Colonic mucosa (tissue), 4 donors: ENCODE measurements at regions not wholly inside any gene's neighbourhood (a gene's known extent, or its start where the extent isn't known, plus 50 kb on each side); places are given as distances from the start of the nearest gene placed in this dataset.

ENCODE experiments used
- DNase-seq: peaks from one replicate; pipeline ENCODE4 v3.0.0-alpha.2; 2020
- H3K27ac ChIP-seq: fragments of 200-600 bp; one replicate; pipeline ENCODE4 v1.8.0; 2021
- H3K27me3 ChIP-seq: fragments of 200-600 bp; one replicate; pipeline ENCODE4 v1.8.0; 2021
- H3K36me3 ChIP-seq: fragments of 200-600 bp; one replicate; pipeline ENCODE4 v1.8.0; 2021
- H3K4me1 ChIP-seq: fragments of 200-600 bp; one replicate; pipeline ENCODE4 v1.8.0; 2021; ENCODE audit warnings: mild to moderate bottlenecking
- H3K4me3 ChIP-seq: fragments of 200-600 bp; one replicate; pipeline ENCODE4 v1.8.0; 2021
- H3K9ac ChIP-seq, 2 donors: one replicate each; pipeline ENCODE4 v1.7.0; 2013; ENCODE audit warnings: control low read depth in 2 of 2, low read depth in 2 of 2, low read length in 2 of 2
- H3K9me3 ChIP-seq: fragments of 200-600 bp; one replicate; pipeline ENCODE4 v1.8.0; 2021
- intact Hi-C: fragments of 100-400 bp; cut with DNase I; formaldehyde crosslinking; loops from one replicate; pipeline ENCODE4 v1.14.1; 2022
- TF ChIP-seq, protein P1 (sequence below): fragments of 200-600 bp; IDR thresholded peaks from one replicate; pipeline ENCODE4 v1.8.0; 2022; ENCODE audit warnings: antibody characterized with exemption, mild to moderate bottlenecking
- donor health status: healthy.
- donor health status: DM: no; HTN: no; CAD: no.
- donor health status: DM: no; HTN: no; CAD: no.

DNA sequence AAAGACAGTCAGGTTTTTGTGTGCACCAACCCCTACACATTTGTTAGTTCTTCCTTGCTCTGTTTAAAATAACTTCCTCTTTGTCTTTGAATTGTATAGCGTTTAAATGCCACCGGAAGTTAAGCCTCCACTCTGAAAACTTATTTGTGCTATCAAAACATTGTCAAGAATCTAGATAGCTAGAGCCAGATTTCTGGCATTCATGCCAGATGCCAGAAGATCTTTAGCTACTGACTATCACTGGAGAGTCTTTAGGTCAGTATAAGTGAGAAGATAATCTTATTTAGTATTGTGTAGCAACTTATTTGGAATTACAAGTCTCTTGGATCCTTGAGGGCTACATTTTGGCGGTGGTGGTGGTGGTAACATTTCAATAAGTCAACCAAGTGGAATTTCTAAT lies 63.4 kb upstream of the ADAM23 start:
- H3K27ac ChIP-seq, result no peak overlapping the region
- DNase-seq, result no peak

DNA sequence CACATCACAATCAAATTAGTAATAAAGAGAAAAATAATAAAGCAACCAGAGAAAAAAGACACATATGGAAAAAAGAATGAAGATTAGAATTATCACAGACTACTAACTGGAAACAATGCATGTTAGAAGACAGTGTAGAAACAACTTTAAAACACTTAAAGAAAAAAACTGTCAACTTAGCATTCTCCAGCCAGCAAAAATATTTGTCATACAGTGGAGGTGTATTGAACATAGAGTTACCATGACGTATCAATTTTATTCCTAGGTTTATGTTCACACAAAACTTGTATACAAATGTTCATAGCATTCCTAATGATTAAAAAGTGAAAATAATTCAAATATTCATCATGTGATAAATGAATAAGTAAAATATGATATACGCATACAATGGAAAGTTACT lies 61.5 kb upstream of the ADAM23 start:
- H3K4me1 ChIP-seq, result no peaks in the 10 kb centered on the region

More for the DNA sequence above, 63.4 kb upstream of the ADAM23 start:
- intact Hi-C loops, result no loop called here
- Histone ChIP-seq H3K4me3 (no peak overlapping the region), H3K27me3 (no peaks in the 10 kb centered on the region), H3K4me1 (no peaks in the 10 kb centered on the region), H3K9me3 (no peaks in the 10 kb centered on the region), H3K9ac (no peak overlapping the region), H3K36me3 (no peaks in the 10 kb centered on the region)
- TF ChIP-seq, protein P1, sequence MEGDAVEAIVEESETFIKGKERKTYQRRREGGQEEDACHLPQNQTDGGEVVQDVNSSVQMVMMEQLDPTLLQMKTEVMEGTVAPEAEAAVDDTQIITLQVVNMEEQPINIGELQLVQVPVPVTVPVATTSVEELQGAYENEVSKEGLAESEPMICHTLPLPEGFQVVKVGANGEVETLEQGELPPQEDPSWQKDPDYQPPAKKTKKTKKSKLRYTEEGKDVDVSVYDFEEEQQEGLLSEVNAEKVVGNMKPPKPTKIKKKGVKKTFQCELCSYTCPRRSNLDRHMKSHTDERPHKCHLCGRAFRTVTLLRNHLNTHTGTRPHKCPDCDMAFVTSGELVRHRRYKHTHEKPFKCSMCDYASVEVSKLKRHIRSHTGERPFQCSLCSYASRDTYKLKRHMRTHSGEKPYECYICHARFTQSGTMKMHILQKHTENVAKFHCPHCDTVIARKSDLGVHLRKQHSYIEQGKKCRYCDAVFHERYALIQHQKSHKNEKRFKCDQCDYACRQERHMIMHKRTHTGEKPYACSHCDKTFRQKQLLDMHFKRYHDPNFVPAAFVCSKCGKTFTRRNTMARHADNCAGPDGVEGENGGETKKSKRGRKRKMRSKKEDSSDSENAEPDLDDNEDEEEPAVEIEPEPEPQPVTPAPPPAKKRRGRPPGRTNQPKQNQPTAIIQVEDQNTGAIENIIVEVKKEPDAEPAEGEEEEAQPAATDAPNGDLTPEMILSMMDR, result no peak

DNA sequence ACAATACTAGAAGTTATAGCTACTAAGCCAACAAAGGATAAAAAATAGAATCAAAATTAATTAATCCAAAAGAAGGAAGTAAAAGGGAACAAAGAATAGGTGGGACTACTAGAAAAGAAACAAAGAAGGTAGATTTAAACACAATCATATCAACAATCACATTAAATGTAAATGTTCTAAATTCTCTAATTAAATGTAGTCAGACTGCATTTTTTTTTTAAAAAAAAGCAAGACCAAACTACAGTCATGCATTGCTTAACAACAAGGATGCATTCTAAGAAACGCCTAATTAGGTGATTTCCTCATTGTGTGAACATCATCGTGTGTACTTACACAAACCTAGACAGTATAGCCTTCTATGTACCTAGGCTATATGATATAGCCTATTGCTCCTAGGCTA lies 59.7 kb upstream of the ADAM23 start:
- Histone ChIP-seq H3K4me3 (no peak overlapping the region), H3K4me1 (no peaks in the 10 kb centered on the region), H3K27me3 (no peaks in the 10 kb centered on the region), H3K9me3 (no peaks in the 10 kb centered on the region), H3K36me3 (no peaks in the 10 kb centered on the region), H3K9ac (no peak overlapping the region), H3K27ac (no peak overlapping the region)
- TF ChIP-seq, protein P1, result no peak
- DNase-seq, result no peak
- intact Hi-C loops, result no loop called here

More for the DNA sequence above, 61.5 kb upstream of the ADAM23 start:
- H3K9me3 ChIP-seq, result no peaks in the 10 kb centered on the region
- H3K27ac ChIP-seq, result no peak overlapping the region
- TF ChIP-seq, protein P1, result no peak
- no peak overlapping the region for H3K4me3 ChIP-seq
- no peak for DNase-seq
- H3K9ac ChIP-seq, result no peak overlapping the region
- H3K36me3 ChIP-seq, result no peaks in the 10 kb centered on the region
- H3K27me3 ChIP-seq, result no peaks in the 10 kb centered on the region
- intact Hi-C loops, result no loop called here

DNA sequence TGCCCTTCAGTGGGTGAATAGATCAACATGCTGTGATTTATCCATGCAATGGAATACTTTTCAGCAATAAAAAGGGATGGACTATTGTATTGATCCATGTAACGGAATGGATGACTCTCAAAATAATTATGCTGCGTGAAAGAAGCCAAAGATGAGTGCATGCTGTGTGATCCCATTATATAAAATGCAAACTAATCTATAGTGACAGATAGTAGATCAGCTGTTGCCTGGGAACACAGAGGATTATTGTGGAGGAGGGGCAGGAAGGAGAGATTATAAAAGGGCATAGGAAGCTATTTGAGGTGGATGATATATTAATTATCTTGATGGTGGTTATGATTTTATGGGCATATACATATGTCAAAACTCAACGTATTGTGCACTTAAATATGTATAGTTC lies 55.5 kb upstream of the ADAM23 start:
- no peak overlapping the region for H3K9ac ChIP-seq
- H3K4me3 ChIP-seq, result no peak overlapping the region
- TF ChIP-seq, protein P1, result no peak
- no peaks in the 10 kb centered on the region for H3K9me3 ChIP-seq
- no peaks in the 10 kb centered on the region for H3K4me1 ChIP-seq
- H3K27ac ChIP-seq, result no peak overlapping the region
- no peaks in the 10 kb centered on the region for H3K27me3 ChIP-seq
- intact Hi-C loops, result no loop called here
- DNase-seq, result no peak
- no peaks in the 10 kb centered on the region for H3K36me3 ChIP-seq

DNA sequence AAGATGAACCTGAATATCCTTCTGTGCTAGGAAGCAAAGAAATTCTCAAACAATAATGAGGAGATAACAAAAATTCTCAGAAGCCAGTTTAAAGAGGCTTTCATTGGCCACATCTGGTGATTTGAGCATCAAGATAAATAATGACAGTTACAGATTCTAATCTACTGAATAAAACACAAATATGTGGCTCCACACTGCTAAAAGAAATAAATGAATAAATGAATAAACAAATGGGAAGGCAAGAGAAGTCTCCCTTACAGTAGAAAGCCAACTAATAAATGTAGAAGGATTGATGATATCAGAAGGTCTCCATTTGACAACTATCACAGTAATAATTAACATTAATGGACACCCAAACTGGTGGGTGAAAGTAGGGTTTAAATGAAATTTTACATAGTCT lies 54.6 kb upstream of the ADAM23 start:
- intact Hi-C loops, result no loop called here
- no peaks in the 10 kb centered on the region for H3K36me3 ChIP-seq
- H3K27ac ChIP-seq, result no peak overlapping the region
- no peak overlapping the region for H3K9ac ChIP-seq
- H3K27me3 ChIP-seq, result no peaks in the 10 kb centered on the region
- no peak for DNase-seq
- H3K4me1 ChIP-seq, result no peaks in the 10 kb centered on the region
- TF ChIP-seq, protein P1, result no peak
- no peak overlapping the region for H3K4me3 ChIP-seq
- no peaks in the 10 kb centered on the region for H3K9me3 ChIP-seq

DNA sequence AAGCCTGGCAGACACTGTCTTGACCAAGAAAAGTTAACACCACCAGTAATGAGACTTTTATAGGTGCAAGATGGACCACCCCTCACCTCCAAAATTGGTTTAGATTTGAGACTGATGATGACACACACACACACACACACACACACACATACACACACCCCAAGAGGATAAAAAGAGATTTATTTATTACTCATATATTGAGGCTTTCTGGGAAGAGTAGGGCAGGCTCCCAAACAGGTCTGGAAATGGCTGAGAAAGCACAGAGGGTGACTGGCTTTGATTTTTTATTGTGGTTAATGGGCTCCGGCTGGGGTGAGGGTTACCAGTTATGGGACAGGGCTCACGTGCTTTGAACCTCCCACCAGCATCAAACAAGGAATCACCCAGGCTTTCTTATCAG lies 54.2 kb upstream of the ADAM23 start:
- no peaks in the 10 kb centered on the region for H3K4me1 ChIP-seq
- no peaks in the 10 kb centered on the region for H3K36me3 ChIP-seq
- TF ChIP-seq, protein P1, result no peak
- no peak overlapping the region for H3K27ac ChIP-seq
- H3K9ac ChIP-seq, result no peak overlapping the region
- DNase-seq, result no peak
- H3K9me3 ChIP-seq, result no peaks in the 10 kb centered on the region
- intact Hi-C loops, result no loop called here
- H3K27me3 ChIP-seq, result no peaks in the 10 kb centered on the region
- no peak overlapping the region for H3K4me3 ChIP-seq
